ENCODE measurements at regions not wholly inside any gene's neighbourhood (a gene's known extent, or its start where the extent isn't known, plus 50 kb on each side); places are given as distances from the start of the nearest gene placed in this dataset.

DNA sequence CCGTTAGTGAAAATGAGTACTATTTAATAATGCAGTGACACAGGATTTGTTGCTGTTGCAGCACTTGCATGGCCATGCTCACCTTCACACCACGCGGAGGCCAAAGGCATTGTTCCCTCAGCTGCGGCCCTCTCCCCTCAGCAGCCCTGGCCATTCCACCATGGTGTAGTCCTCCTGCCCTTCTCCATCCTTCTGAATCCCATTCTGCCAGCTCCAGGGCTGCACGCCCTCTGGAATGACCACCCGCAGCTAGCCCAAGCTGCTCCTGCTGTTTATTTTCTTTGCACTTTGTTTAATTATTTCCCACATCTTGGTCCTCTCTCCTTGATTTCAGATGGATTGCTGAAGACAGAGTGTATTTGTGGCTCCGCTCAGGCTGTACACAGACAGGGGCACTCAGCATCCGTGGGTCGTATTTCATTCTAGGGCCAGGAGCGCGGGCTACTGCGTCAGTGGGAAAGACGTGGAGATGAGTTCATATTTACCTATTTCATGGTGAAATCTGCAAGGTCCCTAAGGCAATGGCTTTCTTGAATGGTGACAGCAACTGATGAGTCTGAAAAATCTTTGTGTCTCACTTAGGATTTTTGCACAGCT, 81.4 kb upstream of the DUSP22 start:
- Histone ChIP-seq H3K9me3 (ENCODE audit: low read depth, low read length) (no peaks in the 10 kb centered on the region), H3K36me3 (ENCODE audit: insufficient read depth, low read length) (no peaks in the 10 kb centered on the region), H3K4me3 (no peak overlapping the region), H3K27ac (no peak overlapping the region), H3K9ac (ENCODE audit: insufficient read length) (no peak overlapping the region)
- no peak for DNase-seq (ENCODE audit: low read depth, low spot score)
- TF ChIP-seq FOXP2 (optimal IDR thresholded peaks at IDR 0.05; ENCODE audit: control extremely low read depth, extremely low read length, insufficient read depth): no peak
- no peak for TF ChIP-seq POLR2AphosphoS5 (IDR thresholded peaks at IDR 0.05; ENCODE audit: borderline replicate concordance, low read depth, low read length)
- TF ChIP-seq EZH2 (IDR thresholded peaks at IDR 0.05): no peak

- no peaks in the 10 kb centered on the region for H3K9me3 ChIP-seq (ENCODE audit: low read depth, low read length)
Measured at GRCh38 chr6:211871-212497, 80.3 kb upstream of the DUSP22 start.

DNA sequence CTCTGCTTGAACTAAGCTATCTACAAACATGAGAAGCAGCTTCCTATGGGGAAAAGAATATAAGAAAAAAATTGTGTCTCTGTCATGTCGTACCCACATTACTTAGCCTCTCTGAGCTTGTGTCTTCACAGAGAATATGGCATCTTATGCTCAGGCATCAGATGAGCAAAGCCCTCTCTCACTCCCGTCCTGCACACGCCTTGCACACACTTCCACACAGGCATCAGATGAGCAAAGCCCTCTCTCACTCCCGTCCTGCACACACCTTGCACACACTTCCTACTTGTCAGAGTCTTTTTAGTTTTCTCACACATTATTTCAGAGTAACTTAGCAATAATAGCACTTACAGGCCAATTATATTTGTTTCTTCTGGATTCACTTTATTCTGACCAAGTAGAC, 79.0 kb upstream of the DUSP22 start:
- Histone ChIP-seq H3K4me3 (no peak overlapping the region), H3K9ac (ENCODE audit: insufficient read length) (no peak overlapping the region), H3K27ac (no peak overlapping the region), H3K36me3 (ENCODE audit: insufficient read depth, low read length) (no peaks in the 10 kb centered on the region), H3K9me3 (ENCODE audit: low read depth, low read length) (no peaks in the 10 kb centered on the region)
- TF ChIP-seq FOXP2 (optimal IDR thresholded peaks at IDR 0.05; ENCODE audit: control extremely low read depth, extremely low read length, insufficient read depth) (no peak), POLR2AphosphoS5 (IDR thresholded peaks at IDR 0.05; ENCODE audit: borderline replicate concordance, low read depth, low read length) (no peak), EZH2 (IDR thresholded peaks at IDR 0.05) (no peak)
- no peak for DNase-seq (ENCODE audit: low read depth, low spot score)

More at GRCh38 chr6:211871-212497, 80.3 kb upstream of the DUSP22 start:
- TF ChIP-seq FOXP2 (optimal IDR thresholded peaks at IDR 0.05; ENCODE audit: control extremely low read depth, extremely low read length, insufficient read depth): no peak
- no peak for TF ChIP-seq POLR2AphosphoS5 (IDR thresholded peaks at IDR 0.05; ENCODE audit: borderline replicate concordance, low read depth, low read length)
- TF ChIP-seq EZH2 (IDR thresholded peaks at IDR 0.05): no peak
- H3K4me3 ChIP-seq: no peak overlapping the region
- no peaks in the 10 kb centered on the region for H3K36me3 ChIP-seq (ENCODE audit: insufficient read depth, low read length)
- H3K27ac ChIP-seq: no peak overlapping the region
- DNase-seq (ENCODE audit: low read depth, low spot score): no peak
- no peak overlapping the region for H3K9ac ChIP-seq (ENCODE audit: insufficient read length)

DNA sequence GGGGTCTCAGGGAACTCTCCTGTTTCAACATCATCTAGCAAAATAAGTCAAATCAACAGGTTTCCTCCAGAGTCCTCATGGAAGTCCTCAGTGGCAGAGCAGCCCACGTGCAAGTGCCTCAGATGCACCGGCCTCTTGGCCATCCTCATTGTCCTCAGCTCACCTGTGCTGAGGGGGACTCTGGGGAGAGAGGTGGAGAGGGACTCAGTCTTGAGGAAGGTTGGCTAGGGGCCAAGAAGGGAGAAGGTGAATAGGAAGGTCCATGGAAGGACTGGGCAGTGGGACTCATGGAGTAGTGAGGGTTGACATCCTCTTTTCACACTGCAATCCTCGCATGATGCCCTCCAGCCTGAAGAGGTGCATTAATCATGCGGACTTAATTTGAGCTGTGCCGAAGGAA, 77.9 kb upstream of the DUSP22 start:
- no peak overlapping the region for H3K4me3 ChIP-seq
- H3K36me3 ChIP-seq (ENCODE audit: insufficient read depth, low read length): no peaks in the 10 kb centered on the region
- no peak for TF ChIP-seq POLR2AphosphoS5 (IDR thresholded peaks at IDR 0.05; ENCODE audit: borderline replicate concordance, low read depth, low read length)
- no peak for TF ChIP-seq EZH2 (IDR thresholded peaks at IDR 0.05)
- no peak for TF ChIP-seq FOXP2 (optimal IDR thresholded peaks at IDR 0.05; ENCODE audit: control extremely low read depth, extremely low read length, insufficient read depth)
- H3K27ac ChIP-seq: no peak overlapping the region
- no peak overlapping the region for H3K9ac ChIP-seq (ENCODE audit: insufficient read length)
- H3K9me3 ChIP-seq (ENCODE audit: low read depth, low read length): no peaks in the 10 kb centered on the region
- DNase-seq (ENCODE audit: low read depth, low spot score): no peak

GRCh38 chr6:215335-216034, 76.8 kb upstream of the DUSP22 start:
- Histone ChIP-seq H3K36me3 (ENCODE audit: insufficient read depth, low read length) (no peaks in the 10 kb centered on the region), H3K27ac (no peak overlapping the region), H3K9me3 (ENCODE audit: low read depth, low read length) (no peaks in the 10 kb centered on the region), H3K4me3 (no peak overlapping the region), H3K9ac (ENCODE audit: insufficient read length) (no peak overlapping the region)
- DNase-seq (ENCODE audit: low read depth, low spot score): no peak
- TF ChIP-seq POLR2AphosphoS5 (IDR thresholded peaks at IDR 0.05; ENCODE audit: borderline replicate concordance, low read depth, low read length) (no peak), EZH2 (IDR thresholded peaks at IDR 0.05) (no peak), FOXP2 (optimal IDR thresholded peaks at IDR 0.05; ENCODE audit: control extremely low read depth, extremely low read length, insufficient read depth) (no peak)

DNA sequence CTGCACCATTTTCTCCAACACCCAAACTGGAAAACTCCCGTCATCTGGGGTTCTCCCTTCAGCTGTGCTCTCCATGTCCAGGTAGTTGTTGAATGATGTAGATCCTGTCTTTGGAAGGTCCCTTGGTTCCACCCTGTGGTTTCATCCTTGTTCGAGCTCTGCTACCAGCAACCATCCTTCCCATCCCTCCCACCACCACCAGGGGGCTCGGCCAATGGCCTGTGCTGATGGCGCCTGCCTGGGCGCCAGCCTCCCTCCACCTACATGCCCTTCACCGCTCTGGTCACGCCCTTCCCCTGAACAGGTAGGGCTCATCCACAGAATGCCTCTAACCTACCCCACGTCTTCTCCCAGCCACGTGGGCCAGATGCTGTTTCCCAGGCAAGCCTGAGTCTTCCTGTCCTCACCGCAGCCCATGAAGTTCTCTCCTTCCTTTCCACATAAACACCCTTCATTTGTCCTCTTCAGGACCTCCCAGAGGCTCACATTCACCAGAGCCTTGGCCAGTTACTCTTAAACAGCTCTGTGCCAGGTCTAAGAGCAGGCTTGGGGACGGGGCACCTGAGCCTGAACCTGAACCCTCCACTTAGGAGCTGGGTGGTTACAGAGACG, 75.1 kb upstream of the DUSP22 start:
- Histone ChIP-seq H3K4me3 (no peak overlapping the region), H3K9me3 (ENCODE audit: low read depth, low read length) (no peaks in the 10 kb centered on the region), H3K36me3 (ENCODE audit: insufficient read depth, low read length) (no peaks in the 10 kb centered on the region), H3K9ac (ENCODE audit: insufficient read length) (no peak overlapping the region), H3K27ac (no peak overlapping the region)
- DNase-seq (ENCODE audit: low read depth, low spot score): no peak
- TF ChIP-seq POLR2AphosphoS5 (IDR thresholded peaks at IDR 0.05; ENCODE audit: borderline replicate concordance, low read depth, low read length) (no peak), FOXP2 (optimal IDR thresholded peaks at IDR 0.05; ENCODE audit: control extremely low read depth, extremely low read length, insufficient read depth) (no peak), EZH2 (IDR thresholded peaks at IDR 0.05) (no peak)

- Histone ChIP-seq H3K9ac (ENCODE audit: insufficient read length) (no peak overlapping the region), H3K27ac (no peak overlapping the region), H3K4me3 (no peak overlapping the region), H3K9me3 (ENCODE audit: low read depth, low read length) (no peaks in the 10 kb centered on the region), H3K36me3 (ENCODE audit: insufficient read depth, low read length) (no peaks in the 10 kb centered on the region)
- no peak for DNase-seq (ENCODE audit: low read depth, low spot score)
- no peak for TF ChIP-seq FOXP2 (optimal IDR thresholded peaks at IDR 0.05; ENCODE audit: control extremely low read depth, extremely low read length, insufficient read depth)
- TF ChIP-seq POLR2AphosphoS5 (IDR thresholded peaks at IDR 0.05; ENCODE audit: borderline replicate concordance, low read depth, low read length): no peak
- no peak for TF ChIP-seq EZH2 (IDR thresholded peaks at IDR 0.05)
Measured at GRCh38 chr6:218153-219018, 73.9 kb upstream of the DUSP22 start.

Data from SK-N-MC (cell line).